HepG2 (cell line): ENCODE measurements at regions not wholly inside any gene's neighbourhood (a gene's known extent, or its start where the extent isn't known, plus 50 kb on each side); places are given as distances from the start of the nearest gene placed in this dataset.

Experiments used
- CBFB ChIP-seq: sonication (generic); formaldehyde crosslinking; IDR thresholded peaks from 2 replicates; pipeline ENCODE4 v1.4.0; 2020; ENCODE audit warnings: missing genetic modification reagents
- CTCF ChIP-seq: sonication (generic); formaldehyde crosslinking; IDR thresholded peaks from 2 replicates; pipeline ENCODE4 v1.5.0; 2020; ENCODE audit warnings: mild to moderate bottlenecking, missing genetic modification reagents, moderate library complexity
- HNRNPUL1 ChIP-seq: fragments of 200-400 bp; formaldehyde crosslinking; IDR thresholded peaks from 2 replicates; pipeline ENCODE4 v1.6.1; 2017; ENCODE audit warnings: low read depth, mild to moderate bottlenecking, low read length, moderate library complexity
- POLR2A ChIP-seq, 2 experiments: IDR thresholded peaks; 2 replicates each; pipeline ENCODE4 v1.6.1; 2011; ENCODE audit warnings: low read depth in 2 of 2, low read length in 2 of 2, mild to moderate bottlenecking in 1 of 2, moderate library complexity in 1 of 2; ENCODE audit not compliant: insufficient read depth in 1 of 2
- SRSF9 ChIP-seq: fragments of 200-400 bp; formaldehyde crosslinking; IDR thresholded peaks from 2 replicates; pipeline ENCODE4 v1.6.1; 2018; ENCODE audit warnings: borderline replicate concordance, mild to moderate bottlenecking, low read depth, low read length; ENCODE audit not compliant: insufficient read depth, poor library complexity, severe bottlenecking
- TAF1 ChIP-seq: sonication (generic); formaldehyde crosslinking; IDR thresholded peaks from 2 replicates; pipeline ENCODE4 v1.4.0; 2020; ENCODE audit warnings: missing genetic modification reagents
- ZNF484 ChIP-seq: sonication (generic); formaldehyde crosslinking; IDR thresholded peaks from 2 replicates; pipeline ENCODE4 v1.5.1; 2020; ENCODE audit warnings: mild to moderate bottlenecking, low read depth, missing genetic modification reagents, borderline replicate concordance
- ZNF737 ChIP-seq: sonication (generic); formaldehyde crosslinking; IDR thresholded peaks from 2 replicates; pipeline ENCODE4 v1.5.0; 2020; ENCODE audit warnings: missing genetic modification reagents, mild to moderate bottlenecking, borderline replicate concordance
- ZNF792 ChIP-seq: IDR thresholded peaks from 2 replicates; pipeline ENCODE4 v1.6.1; 2016
- TF ChIP-seq, protein P1 (sequence below): IDR thresholded peaks from 2 replicates; pipeline ENCODE4 v1.6.1; 2018; ENCODE audit warnings: missing genetic modification reagents, mild to moderate bottlenecking, missing compliant biosample characterization
- TF ChIP-seq, protein P2 (sequence below): IDR thresholded peaks from 2 replicates; pipeline ENCODE4 v1.6.1; 2016; ENCODE audit warnings: control low read depth

DNA sequence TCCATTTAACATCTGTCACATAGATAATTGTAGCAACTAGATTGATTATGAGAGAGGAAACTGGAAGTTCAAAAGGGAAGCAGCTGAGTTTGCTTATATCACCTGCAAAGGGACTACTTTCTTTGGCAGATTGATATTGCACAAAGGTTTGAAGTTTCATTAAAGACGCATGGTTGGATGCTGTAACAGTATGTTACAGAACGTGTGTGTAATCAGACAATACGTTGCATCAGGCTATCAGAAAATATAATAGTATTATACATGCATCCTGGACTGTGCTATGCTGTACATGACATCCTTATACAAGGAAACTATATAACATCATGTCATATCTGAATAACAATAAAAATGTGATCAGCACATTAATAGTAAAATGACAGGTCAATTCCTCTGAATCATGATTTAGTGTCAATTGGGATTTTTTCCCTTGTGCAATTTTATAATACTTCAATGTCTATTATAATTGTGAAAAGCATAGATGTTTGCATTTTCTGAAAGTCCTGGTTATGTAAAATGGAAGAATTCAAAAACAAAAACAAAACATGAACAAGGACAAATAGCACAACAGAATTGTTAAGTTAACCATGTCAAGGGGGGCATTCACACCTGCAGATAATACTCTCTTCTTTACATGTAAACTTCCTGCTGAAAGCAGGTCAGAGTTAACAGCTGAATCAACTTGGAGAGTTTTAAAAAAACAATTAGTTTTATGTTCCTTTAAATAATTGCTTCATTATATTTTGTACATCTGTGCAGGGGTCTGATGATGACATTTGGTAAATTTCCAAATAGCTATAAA, 283.2 kb upstream of the KCNH8 start:
- TF ChIP-seq SRSF9 (no peak), CTCF (CRISPR knock-in tag) (no peak), ZNF792 (CRISPR knock-in tag) (no peak), POLR2A (IDR thresholded peaks at IDR 0.05; ENCODE audit: insufficient read depth in 1 of 2, low read depth in 2 of 2, low read length in 2 of 2) (no peak), ZNF737 (CRISPR knock-in tag) (no peak), ZNF484 (CRISPR knock-in tag) (no peak), CBFB (CRISPR knock-in tag) (no peak), HNRNPUL1 (no peak), TAF1 (CRISPR knock-in tag) (no peak)
- TF ChIP-seq, protein P1, sequence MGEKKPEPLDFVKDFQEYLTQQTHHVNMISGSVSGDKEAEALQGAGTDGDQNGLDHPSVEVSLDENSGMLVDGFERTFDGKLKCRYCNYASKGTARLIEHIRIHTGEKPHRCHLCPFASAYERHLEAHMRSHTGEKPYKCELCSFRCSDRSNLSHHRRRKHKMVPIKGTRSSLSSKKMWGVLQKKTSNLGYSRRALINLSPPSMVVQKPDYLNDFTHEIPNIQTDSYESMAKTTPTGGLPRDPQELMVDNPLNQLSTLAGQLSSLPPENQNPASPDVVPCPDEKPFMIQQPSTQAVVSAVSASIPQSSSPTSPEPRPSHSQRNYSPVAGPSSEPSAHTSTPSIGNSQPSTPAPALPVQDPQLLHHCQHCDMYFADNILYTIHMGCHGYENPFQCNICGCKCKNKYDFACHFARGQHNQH: no peak
- TF ChIP-seq, protein P2, sequence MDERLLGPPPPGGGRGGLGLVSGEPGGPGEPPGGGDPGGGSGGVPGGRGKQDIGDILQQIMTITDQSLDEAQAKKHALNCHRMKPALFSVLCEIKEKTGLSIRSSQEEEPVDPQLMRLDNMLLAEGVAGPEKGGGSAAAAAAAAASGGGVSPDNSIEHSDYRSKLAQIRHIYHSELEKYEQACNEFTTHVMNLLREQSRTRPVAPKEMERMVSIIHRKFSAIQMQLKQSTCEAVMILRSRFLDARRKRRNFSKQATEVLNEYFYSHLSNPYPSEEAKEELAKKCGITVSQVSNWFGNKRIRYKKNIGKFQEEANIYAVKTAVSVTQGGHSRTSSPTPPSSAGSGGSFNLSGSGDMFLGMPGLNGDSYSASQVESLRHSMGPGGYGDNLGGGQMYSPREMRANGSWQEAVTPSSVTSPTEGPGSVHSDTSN (CRISPR knock-in tag): no peak
